Chondrocyte (in vitro differentiated cells): ENCODE measurements at regions not wholly inside any gene's neighbourhood (a gene's known extent, or its start where the extent isn't known, plus 50 kb on each side); places are given as distances from the start of the nearest gene placed in this dataset.

Experiments
- DNase-seq: peaks from one replicate; pipeline ENCODE4 v3.0.0; 2021; ENCODE audit warnings: mixed read lengths, low spot score
- H3K27ac Mint-ChIP-seq: one replicate; pipeline ENCODE4 v1.8.0; 2021; ENCODE audit warnings: mild to moderate bottlenecking, moderate library complexity, mixed read lengths; ENCODE audit not compliant: unreplicated experiment
- H3K27me3 Mint-ChIP-seq: 2 replicates; pipeline ENCODE4 v1.8.0; 2021; ENCODE audit warnings: low read depth, mixed read lengths
- H3K36me3 Mint-ChIP-seq: 2 replicates; pipeline ENCODE4 v1.8.0; 2021; ENCODE audit warnings: low read depth, mixed read lengths
- H3K4me1 Mint-ChIP-seq: 2 replicates; pipeline ENCODE4 v1.8.0; 2021; ENCODE audit warnings: low read depth, mild to moderate bottlenecking, mixed read lengths
- H3K4me3 Mint-ChIP-seq: one replicate; pipeline ENCODE4 v1.8.0; 2021; ENCODE audit warnings: mild to moderate bottlenecking, moderate library complexity, mixed read lengths; ENCODE audit not compliant: unreplicated experiment
- H3K9me3 Mint-ChIP-seq: 2 replicates; pipeline ENCODE4 v1.8.0; 2021; ENCODE audit warnings: low read depth, mixed read lengths
- TF ChIP-seq, protein P1 (sequence below): fragments of 200-600 bp; sonication (generic); IDR thresholded peaks from 2 replicates; pipeline ENCODE4 v1.5.0; 2021; ENCODE audit warnings: antibody characterized with exemption, mild to moderate bottlenecking, moderate library complexity

DNA sequence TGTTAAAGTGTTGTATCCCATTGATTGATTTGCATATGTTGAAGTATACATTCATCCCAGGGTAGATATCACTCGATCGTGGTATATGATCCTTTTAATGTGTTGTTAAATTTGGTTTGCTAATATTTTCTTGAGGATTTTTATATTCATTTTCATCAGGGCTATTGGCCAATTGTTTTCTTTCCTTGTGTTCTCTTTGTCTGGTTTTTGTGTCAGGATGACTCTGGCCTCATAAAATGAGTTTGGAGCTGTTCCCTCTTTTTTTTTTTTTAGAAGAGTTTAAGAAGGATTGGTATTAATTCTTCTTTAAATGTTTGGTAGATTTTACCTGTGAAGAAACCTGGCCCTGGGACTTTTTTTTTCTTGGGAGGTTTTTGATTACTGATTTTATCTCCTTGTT, 303.5 kb upstream of the RTL1 start:
- DNase-seq = no peak
- H3K27ac Mint-ChIP-seq = no peak overlapping the region
- H3K4me3 Mint-ChIP-seq = no peak overlapping the region
- no peaks in the 10 kb centered on the region for H3K4me1 Mint-ChIP-seq
- H3K27me3 Mint-ChIP-seq = peaks cover 5% of the 10 kb centered on the region
- H3K9me3 Mint-ChIP-seq = peaks cover 70% of the 10 kb centered on the region
- H3K36me3 Mint-ChIP-seq = peaks cover 18% of the 10 kb centered on the region
- TF ChIP-seq, protein P1, sequence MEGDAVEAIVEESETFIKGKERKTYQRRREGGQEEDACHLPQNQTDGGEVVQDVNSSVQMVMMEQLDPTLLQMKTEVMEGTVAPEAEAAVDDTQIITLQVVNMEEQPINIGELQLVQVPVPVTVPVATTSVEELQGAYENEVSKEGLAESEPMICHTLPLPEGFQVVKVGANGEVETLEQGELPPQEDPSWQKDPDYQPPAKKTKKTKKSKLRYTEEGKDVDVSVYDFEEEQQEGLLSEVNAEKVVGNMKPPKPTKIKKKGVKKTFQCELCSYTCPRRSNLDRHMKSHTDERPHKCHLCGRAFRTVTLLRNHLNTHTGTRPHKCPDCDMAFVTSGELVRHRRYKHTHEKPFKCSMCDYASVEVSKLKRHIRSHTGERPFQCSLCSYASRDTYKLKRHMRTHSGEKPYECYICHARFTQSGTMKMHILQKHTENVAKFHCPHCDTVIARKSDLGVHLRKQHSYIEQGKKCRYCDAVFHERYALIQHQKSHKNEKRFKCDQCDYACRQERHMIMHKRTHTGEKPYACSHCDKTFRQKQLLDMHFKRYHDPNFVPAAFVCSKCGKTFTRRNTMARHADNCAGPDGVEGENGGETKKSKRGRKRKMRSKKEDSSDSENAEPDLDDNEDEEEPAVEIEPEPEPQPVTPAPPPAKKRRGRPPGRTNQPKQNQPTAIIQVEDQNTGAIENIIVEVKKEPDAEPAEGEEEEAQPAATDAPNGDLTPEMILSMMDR = no peak

DNA sequence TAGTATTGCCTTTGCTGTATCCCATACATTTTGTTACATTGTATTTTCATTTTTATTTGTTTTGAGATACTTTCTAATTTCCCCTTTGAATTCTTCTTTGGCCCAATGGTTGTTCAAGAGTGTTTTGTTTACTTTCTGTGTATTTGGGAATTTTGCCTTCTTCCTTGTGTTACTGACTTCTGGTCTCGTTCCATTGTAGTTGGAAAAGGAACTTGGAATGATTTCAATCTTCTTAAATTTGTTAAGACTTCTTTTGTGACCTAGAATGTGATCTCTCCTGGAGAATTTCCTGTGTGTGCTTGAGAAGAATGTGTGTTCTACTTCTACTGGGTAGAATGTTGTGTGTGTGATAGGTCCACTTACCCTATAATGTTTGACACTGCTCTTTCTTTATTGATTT, 304.4 kb upstream of the RTL1 start:
- H3K27ac Mint-ChIP-seq = no peak overlapping the region
- TF ChIP-seq, protein P1 = no peak
- no peaks in the 10 kb centered on the region for H3K4me1 Mint-ChIP-seq
- DNase-seq = no peak
- H3K9me3 Mint-ChIP-seq = peaks cover 72% of the 10 kb centered on the region
- peaks cover 19% of the 10 kb centered on the region for H3K36me3 Mint-ChIP-seq
- no peak overlapping the region for H3K4me3 Mint-ChIP-seq
- H3K27me3 Mint-ChIP-seq = peaks cover 5% of the 10 kb centered on the region

DNA sequence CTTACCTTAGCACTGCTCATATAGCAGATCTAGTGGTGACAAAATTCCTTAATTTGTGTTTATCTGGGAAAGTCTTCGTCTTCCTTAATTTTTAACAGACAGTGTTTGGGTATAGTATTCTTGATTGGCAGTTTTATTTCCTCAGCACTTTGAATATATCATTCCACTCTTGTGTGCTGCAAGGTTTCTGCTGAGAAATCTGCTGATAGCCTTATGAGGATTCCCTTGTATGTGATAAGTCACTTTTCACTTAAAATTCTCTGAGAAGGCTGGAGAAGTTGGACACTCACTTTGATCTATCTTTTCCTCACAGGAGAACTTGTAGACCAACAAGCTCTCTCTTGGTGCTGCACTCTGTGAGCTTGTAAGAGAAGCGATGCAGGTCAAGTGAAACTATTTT, 306.1 kb upstream of the RTL1 start:
- Mint-ChIP-seq H3K4me1 (no peaks in the 10 kb centered on the region), H3K27me3 (peaks cover 5% of the 10 kb centered on the region), H3K36me3 (peaks cover 19% of the 10 kb centered on the region), H3K4me3 (no peak overlapping the region), H3K9me3 (peaks cover 61% of the 10 kb centered on the region), H3K27ac (no peak overlapping the region)
- no peak for DNase-seq
- TF ChIP-seq, protein P1 = no peak

DNA sequence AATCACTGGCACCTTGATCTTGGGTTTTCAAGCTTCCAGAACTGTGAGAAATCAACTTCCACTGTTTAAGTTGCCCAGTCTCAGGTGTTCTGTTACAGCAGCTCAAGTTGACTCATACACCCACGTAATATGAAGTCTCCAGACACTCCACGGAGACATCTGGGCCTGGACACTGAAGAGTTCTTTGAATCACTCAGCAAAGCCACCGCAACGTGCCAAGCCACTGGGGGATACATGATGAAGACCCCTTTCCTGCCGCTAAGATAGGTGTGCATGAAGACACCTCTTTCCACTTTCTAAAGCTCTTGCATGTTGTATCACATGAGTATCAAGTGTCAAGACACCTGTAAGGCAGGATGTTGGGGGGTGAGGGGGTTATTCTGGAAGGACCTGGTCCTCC, 311.7 kb upstream of the RTL1 start:
- Mint-ChIP-seq H3K4me3 (no peak overlapping the region), H3K27ac (no peak overlapping the region), H3K9me3 (peaks cover 14% of the 10 kb centered on the region)

DNA sequence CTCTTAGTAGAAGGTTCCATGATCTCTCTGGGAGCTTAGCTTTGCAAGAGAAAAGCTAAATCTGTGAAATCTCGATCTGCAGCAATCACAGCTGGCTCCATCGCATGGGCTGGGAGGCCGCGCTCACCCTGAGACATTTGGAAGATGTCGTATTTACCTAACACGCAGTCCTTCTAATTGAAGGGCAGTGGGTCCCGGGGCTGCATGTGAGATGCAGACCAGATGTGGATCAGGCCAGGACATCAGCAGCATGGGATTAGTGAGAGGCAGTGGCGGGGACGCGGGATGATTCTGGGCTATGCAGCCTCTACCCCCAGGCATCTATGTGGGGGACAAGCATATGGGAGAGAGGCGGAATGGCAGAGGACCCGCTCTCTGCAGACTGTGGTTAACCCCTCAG, 312.4 kb upstream of the RTL1 start:
- no peak for DNase-seq
- no peak overlapping the region for H3K4me3 Mint-ChIP-seq

More for the DNA sequence above, 311.7 kb upstream of the RTL1 start:
- H3K4me1 Mint-ChIP-seq = no peaks in the 10 kb centered on the region
- peaks cover 4% of the 10 kb centered on the region for H3K27me3 Mint-ChIP-seq
- DNase-seq = no peak
- peaks cover 3% of the 10 kb centered on the region for H3K36me3 Mint-ChIP-seq
- TF ChIP-seq, protein P1 = no peak

More for the DNA sequence above, 312.4 kb upstream of the RTL1 start:
- no peak overlapping the region for H3K27ac Mint-ChIP-seq
- peaks cover 9% of the 10 kb centered on the region for H3K9me3 Mint-ChIP-seq
- TF ChIP-seq, protein P1 = no peak
- H3K27me3 Mint-ChIP-seq = peaks cover 6% of the 10 kb centered on the region
- no peaks in the 10 kb centered on the region for H3K4me1 Mint-ChIP-seq
- peaks cover 5% of the 10 kb centered on the region for H3K36me3 Mint-ChIP-seq
